Activated CD4-positive, CD25-positive, alpha-beta regulatory T cell (primary cell): ENCODE measurements at regions not wholly inside any gene's neighbourhood (a gene's known extent, or its start where the extent isn't known, plus 50 kb on each side); places are given as distances from the start of the nearest gene placed in this dataset.
"Not testable (repeated sequence)": the region's sequence is repeated elsewhere in the genome, so short reads cannot be mapped to it uniquely, and the experiment has no call there.

Experiments used
- DNase-seq, 4 experiments: peaks; one replicate each; lab custom pipeline; 2025; lab: John Stamatoyannopoulos, UW

- no peak for DNase-seq
Measured at GRCh38 chr2:234275515-234275914, 221.4 kb downstream of the ARL4C start.

GRCh38 chr2:234273887-234274584, 222.8 kb downstream of the ARL4C start:
- DNase-seq = no peak

GRCh38 chr2:234272069-234272850, 221.8 kb downstream of the SPP2 start:
- no peak for DNase-seq

GRCh38 chr2:234271338-234271737, 220.8 kb downstream of the SPP2 start:
- DNase-seq = no peak

- DNase-seq = no peak
Measured at GRCh38 chr2:234269769-234270204, 219.3 kb downstream of the SPP2 start.

GRCh38 chr2:234267534-234267933, 217.0 kb downstream of the SPP2 start:
- DNase-seq = no peak

GRCh38 chr2:234266952-234267351, 216.4 kb downstream of the SPP2 start:
- DNase-seq = no peak

GRCh38 chr2:234265206-234265605, 214.7 kb downstream of the SPP2 start:
- no peak for DNase-seq

GRCh38 chr2:234261736-234262135, 211.2 kb downstream of the SPP2 start:
- DNase-seq = no peak

GRCh38 chr2:234259440-234259839, 208.9 kb downstream of the SPP2 start:
- DNase-seq = no peak

GRCh38 chr2:234258562-234259141, 208.2 kb downstream of the SPP2 start:
- no peak for DNase-seq

GRCh38 chr2:234257859-234258561, 207.5 kb downstream of the SPP2 start:
- DNase-seq = no peak

- no peak for DNase-seq
Measured at GRCh38 chr2:234256516-234256915, 206.0 kb downstream of the SPP2 start.

GRCh38 chr2:234254783-234255521, 204.4 kb downstream of the SPP2 start:
- no peak for DNase-seq

GRCh38 chr2:234252772-234253171, 202.3 kb downstream of the SPP2 start:
- DNase-seq = no peak

GRCh38 chr2:234251326-234252271, 201.1 kb downstream of the SPP2 start:
- DNase-seq = no peak

- no peak for DNase-seq
Measured at GRCh38 chr2:234250926-234251325, 200.4 kb downstream of the SPP2 start.

- DNase-seq = no peak
Measured at GRCh38 chr2:234249873-234250272, 199.4 kb downstream of the SPP2 start.

- DNase-seq = no peak
Measured at GRCh38 chr2:234249034-234249735, 198.7 kb downstream of the SPP2 start.

- not testable (repeated sequence) for DNase-seq
Measured at GRCh38 chr2:234248213-234248710, 197.8 kb downstream of the SPP2 start.
